ENCODE measurements at regions not wholly inside any gene's neighbourhood (a gene's known extent, or its start where the extent isn't known, plus 50 kb on each side); places are given as distances from the start of the nearest gene placed in this dataset.

DNA sequence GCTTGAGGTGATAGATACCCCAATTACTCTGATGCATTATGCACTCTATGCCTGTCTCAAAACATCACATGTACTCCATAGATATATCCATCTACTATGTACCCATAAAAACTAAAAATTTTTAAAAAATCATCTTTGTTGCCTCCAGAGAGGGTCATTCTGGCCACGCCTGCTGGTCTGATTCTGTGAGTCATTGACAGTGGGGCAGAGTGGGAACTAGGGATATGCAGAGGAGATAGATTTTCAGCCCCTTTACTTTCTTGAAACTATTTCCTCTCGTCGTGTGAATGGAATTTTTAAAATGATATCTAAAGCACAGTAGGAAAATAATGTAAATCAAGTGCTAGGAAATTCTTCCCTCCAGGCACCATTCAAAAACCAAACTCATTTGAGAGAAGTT is 715.0 kb upstream of the NRP1 start:
- no peak overlapping the region for H3K4me2 ChIP-seq (ENCODE audit: insufficient read depth, low read length)
- H3K9ac ChIP-seq (ENCODE audit: low read depth, low read length) = no peak overlapping the region
- TF ChIP-seq CTCF (IDR thresholded peaks at IDR 0.05; ENCODE audit: borderline replicate concordance, extremely low read depth, low read length, poor library complexity, severe bottlenecking) (no peak), EZH2 (IDR thresholded peaks at IDR 0.05; ENCODE audit: borderline replicate concordance, low read depth, low read length, severe bottlenecking) (no peak)
- ATAC-seq (ENCODE audit: insufficient read depth, low read depth) (no peak), DNase-seq (no peak)
- no peaks in the 10 kb centered on the region for H3K79me2 ChIP-seq (ENCODE audit: insufficient read depth, low read length)
- H4K20me1 ChIP-seq (ENCODE audit: insufficient read depth, low read length) = no peaks in the 10 kb centered on the region
- H3K4me1 ChIP-seq (ENCODE audit: insufficient read depth, low read length) = no peaks in the 10 kb centered on the region
- H3K27ac ChIP-seq (ENCODE audit: low read length) = no peak overlapping the region
- H3K9me3 ChIP-seq (ENCODE audit: insufficient read depth, low read length, severe bottlenecking) = no peaks in the 10 kb centered on the region
- H3K4me3 ChIP-seq (ENCODE audit: low read depth in 1 of 2, low read length in 2 of 2) = no peak overlapping the region
- H3K27me3 ChIP-seq (ENCODE audit: insufficient read depth, low read length, poor library complexity) = no peaks in the 10 kb centered on the region
- no peaks in the 10 kb centered on the region for H3K36me3 ChIP-seq (ENCODE audit: insufficient read depth, low read length)
- H2AFZ ChIP-seq (ENCODE audit: low read depth, low read length) = no peak overlapping the region

DNA sequence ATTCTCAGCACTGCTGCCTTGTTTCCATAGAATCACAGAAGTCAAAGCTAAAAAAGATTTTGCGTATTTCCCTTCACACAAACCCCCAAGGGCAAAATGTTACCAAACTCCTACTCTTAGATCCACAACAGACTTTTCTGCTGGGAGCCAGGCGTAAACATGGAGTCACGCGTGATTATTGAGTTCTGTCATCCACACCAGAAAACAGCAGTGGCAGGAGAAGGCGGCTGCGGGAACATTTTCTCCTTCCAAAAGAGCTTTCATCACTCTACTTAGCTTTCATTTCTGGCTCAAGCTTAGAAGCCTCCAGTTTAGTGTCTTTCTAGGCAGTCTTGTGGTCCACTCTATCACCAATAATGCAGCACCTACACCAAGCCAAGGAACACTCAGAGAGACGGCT is 712.9 kb upstream of the NRP1 start:
- H3K9me3 ChIP-seq (ENCODE audit: insufficient read depth, low read length, severe bottlenecking) = no peaks in the 10 kb centered on the region
- H4K20me1 ChIP-seq (ENCODE audit: insufficient read depth, low read length) = no peaks in the 10 kb centered on the region
- DNase-seq (no peak), ATAC-seq (ENCODE audit: insufficient read depth, low read depth) (no peak)
- H3K27me3 ChIP-seq (ENCODE audit: insufficient read depth, low read length, poor library complexity) = no peaks in the 10 kb centered on the region
- H2AFZ ChIP-seq (ENCODE audit: low read depth, low read length) = no peak overlapping the region
- H3K4me3 ChIP-seq (ENCODE audit: low read depth in 1 of 2, low read length in 2 of 2) = no peak overlapping the region
- no peaks in the 10 kb centered on the region for H3K36me3 ChIP-seq (ENCODE audit: insufficient read depth, low read length)
- no peaks in the 10 kb centered on the region for H3K4me1 ChIP-seq (ENCODE audit: insufficient read depth, low read length)
- no peaks in the 10 kb centered on the region for H3K79me2 ChIP-seq (ENCODE audit: insufficient read depth, low read length)
- H3K27ac ChIP-seq (ENCODE audit: low read length) = no peak overlapping the region
- no peak overlapping the region for H3K9ac ChIP-seq (ENCODE audit: low read depth, low read length)
- H3K4me2 ChIP-seq (ENCODE audit: insufficient read depth, low read length) = no peak overlapping the region
- no peak for TF ChIP-seq EZH2 (IDR thresholded peaks at IDR 0.05; ENCODE audit: borderline replicate concordance, low read depth, low read length, severe bottlenecking)
- TF ChIP-seq CTCF (IDR thresholded peaks at IDR 0.05; ENCODE audit: borderline replicate concordance, extremely low read depth, low read length, poor library complexity, severe bottlenecking) = no peak

- Histone ChIP-seq H2AFZ (ENCODE audit: low read depth, low read length) (no peak overlapping the region), H3K4me2 (ENCODE audit: insufficient read depth, low read length) (no peak overlapping the region), H4K20me1 (ENCODE audit: insufficient read depth, low read length) (no peaks in the 10 kb centered on the region), H3K9ac (ENCODE audit: low read depth, low read length) (no peak overlapping the region), H3K79me2 (ENCODE audit: insufficient read depth, low read length) (no peaks in the 10 kb centered on the region), H3K4me1 (ENCODE audit: insufficient read depth, low read length) (no peaks in the 10 kb centered on the region), H3K27ac (ENCODE audit: low read length) (no peak overlapping the region), H3K4me3 (ENCODE audit: low read depth in 1 of 2, low read length in 2 of 2) (no peak overlapping the region), H3K27me3 (ENCODE audit: insufficient read depth, low read length, poor library complexity) (no peaks in the 10 kb centered on the region), H3K36me3 (ENCODE audit: insufficient read depth, low read length) (no peaks in the 10 kb centered on the region), H3K9me3 (ENCODE audit: insufficient read depth, low read length, severe bottlenecking) (no peaks in the 10 kb centered on the region)
- no peak for ATAC-seq (ENCODE audit: insufficient read depth, low read depth)
- no peak for DNase-seq
- TF ChIP-seq EZH2 (IDR thresholded peaks at IDR 0.05; ENCODE audit: borderline replicate concordance, low read depth, low read length, severe bottlenecking) = no peak
- no peak for TF ChIP-seq CTCF (IDR thresholded peaks at IDR 0.05; ENCODE audit: borderline replicate concordance, extremely low read depth, low read length, poor library complexity, severe bottlenecking)
These were observed 712.1 kb upstream of the NRP1 start for GRCh38 chr10:34046506-34047034.
